Inflammatory macrophage treated with lipopolysaccharide for 1 hour (primary cell): ENCODE measurements at regions not wholly inside any gene's neighbourhood (a gene's known extent, or its start where the extent isn't known, plus 50 kb on each side); places are given as distances from the start of the nearest gene placed in this dataset.

Experiments used
- DNase-seq, 2 donors: peaks; one replicate each; pipeline ENCODE4 v3.0.0-alpha.2; 2020 to 2022

DNA sequence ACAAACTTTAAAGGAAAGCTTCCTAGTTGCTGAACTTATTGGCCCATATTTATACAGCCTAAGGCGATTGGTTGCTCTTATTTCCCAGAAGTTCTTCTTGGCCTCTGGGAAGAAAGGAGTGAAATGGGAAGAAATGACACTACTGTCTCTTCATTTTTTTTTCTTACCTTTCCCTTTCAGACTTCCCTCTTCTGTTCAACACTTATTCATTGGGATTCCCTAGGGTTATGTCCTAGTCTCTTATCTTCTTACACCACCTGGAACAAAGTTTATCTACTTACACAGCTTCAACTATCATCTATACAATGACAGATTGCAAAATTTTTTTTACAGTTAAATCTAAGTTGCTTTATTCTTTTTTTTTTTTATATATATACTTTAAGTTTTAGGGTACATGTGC is 68.0 kb downstream of the SNX12 start:
- no peak for DNase-seq

DNA sequence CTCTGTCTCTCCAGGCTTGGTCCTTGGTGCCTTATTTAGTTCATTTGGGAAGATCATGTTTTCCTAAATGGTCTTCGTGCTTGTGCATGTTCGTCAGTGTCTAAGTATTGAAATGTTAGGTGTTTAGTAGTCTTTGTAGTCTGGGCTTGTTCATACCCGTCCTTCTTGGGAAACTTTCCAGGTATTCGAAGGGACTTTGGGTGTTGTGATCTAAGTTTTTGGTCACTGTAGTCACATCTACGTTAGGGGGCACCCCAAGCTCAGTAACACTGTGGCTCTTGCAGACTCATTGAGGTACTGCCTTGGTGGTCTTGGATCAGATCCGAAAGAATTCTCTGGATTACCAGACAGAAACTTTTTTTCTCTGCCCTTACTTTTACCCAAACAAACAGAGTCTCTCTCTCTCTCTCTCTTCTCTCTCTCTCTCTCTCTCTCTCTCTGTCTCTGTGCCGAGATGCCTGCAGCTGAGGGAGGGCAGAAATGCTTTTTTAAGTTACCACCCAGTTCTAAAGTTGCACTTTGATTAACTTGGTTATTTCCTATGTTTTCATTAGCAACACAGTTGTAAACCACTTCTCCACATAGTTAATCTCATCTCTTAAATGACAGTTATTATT is 67.6 kb upstream of the SLC7A3 start:
- DNase-seq, result peak; percentile 7 to 22

DNA sequence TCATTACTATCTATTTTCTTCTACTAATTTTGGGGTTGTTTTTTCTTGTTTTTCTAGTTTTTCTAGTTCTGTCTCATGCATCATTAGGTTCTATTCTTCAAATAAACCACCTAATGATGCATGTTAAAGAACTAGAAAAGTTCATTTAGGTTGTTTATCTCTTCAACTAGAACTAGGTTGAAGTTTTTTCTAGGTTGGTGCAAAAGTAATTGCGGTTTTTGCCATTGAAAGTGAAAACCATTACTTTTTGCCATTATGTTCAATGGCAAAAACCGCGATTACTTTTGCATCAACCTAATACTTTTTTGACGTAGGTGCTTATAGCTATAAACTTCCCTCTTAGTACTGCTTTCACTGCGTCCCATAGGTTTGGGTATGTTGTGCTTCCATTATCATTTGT is 64.4 kb upstream of the SLC7A3 start:
- DNase-seq, result no peak

DNA sequence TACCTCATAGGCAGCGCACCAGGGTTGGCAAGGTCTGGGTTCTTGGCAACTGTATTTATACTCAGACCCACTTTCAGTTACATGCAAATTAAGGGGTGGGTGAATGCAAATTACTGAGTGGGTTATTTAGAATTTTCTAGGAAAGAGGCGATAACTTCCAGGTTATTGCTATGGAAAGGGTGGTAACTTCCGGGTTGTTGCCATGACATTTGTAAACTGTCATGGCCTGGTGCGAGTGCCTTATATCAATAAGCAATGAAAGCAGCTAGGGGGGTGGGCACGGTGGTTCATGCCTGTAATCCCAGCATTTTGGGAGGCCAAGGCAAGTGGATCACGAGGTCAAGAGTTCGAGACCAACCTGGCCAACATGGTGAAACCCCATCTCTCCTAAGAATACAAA is 57.5 kb upstream of the SLC7A3 start:
- no peak for DNase-seq
